NCI-H2227 (cell line): ENCODE measurements at regions not wholly inside any gene's neighbourhood (a gene's known extent, or its start where the extent isn't known, plus 50 kb on each side); places are given as distances from the start of the nearest gene placed in this dataset.
A peak's percentile ranks its signal among the peaks of the same experiment; 100 is the strongest.

Source experiments
- DNase-seq: peaks from one replicate; lab custom pipeline; 2025; ENCODE audit not compliant: unreplicated experiment; lab: John Stamatoyannopoulos, UW

GRCh38 chr15:61499376-61499775, 270.3 kb upstream of the RORA start:
- no peak for DNase-seq

- no peak for DNase-seq
These were observed 260.5 kb upstream of the RORA start for GRCh38 chr15:61489571-61489970.

DNA sequence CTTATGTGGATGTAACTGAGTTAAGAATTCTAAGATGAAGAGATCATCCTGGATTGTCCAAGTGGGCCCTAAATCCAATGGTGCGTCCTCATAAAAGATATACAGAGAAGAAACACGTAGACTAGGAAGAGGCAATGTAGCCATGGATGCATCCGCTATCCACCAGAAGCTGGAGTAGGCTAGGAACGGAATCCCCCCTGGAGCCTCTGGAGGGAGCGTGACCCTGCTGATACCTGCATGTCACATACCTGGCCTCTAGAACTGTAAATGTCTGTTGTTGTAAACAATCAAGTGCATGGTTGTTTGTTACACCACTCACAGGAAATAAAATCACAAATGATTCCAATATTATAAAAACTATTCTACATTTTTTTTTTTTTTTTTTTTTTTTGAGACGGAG, 254.5 kb upstream of the RORA start:
- DNase-seq = no peak

DNA sequence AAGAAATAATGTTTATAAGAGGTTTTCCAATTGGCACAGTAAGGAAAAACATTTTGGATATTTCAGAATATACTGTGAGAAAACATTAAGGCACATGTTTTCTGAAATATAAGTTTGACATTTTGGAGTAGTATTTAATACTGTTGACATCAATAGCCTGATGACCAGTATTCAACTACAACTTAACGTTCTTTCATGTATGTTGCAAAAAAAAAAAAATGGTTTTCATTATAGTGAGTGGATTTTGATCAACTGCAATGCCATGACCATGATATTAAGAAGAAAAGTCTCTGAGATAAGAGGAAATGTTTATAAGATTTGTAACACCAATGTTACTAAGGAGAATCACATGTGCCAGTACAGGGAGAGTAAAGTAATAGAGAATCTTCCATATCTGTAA, 252.8 kb upstream of the RORA start:
- DNase-seq = no peak

DNA sequence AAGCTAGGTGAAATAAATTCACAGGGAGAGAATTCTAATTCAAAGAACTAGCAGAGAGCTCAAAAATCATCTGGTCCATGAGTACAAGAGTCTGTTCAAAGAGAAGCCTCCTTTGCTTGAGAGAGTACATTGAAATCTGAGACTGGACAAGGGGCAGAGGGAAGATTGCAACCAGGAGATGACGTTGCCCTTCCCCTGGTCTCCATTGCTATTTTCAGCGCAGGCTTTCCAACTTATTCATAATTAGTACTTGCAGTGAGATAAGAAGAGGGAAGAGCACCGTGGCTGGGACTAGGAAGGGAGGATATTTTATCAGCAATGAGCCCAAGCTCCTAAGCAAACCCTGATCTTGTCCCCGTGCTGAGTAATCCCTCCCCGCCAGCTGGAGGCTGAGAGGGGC, 251.8 kb upstream of the RORA start:
- DNase-seq = peak; percentile 2

GRCh38 chr15:61480295-61480694, 251.2 kb upstream of the RORA start:
- DNase-seq = no peak

DNA sequence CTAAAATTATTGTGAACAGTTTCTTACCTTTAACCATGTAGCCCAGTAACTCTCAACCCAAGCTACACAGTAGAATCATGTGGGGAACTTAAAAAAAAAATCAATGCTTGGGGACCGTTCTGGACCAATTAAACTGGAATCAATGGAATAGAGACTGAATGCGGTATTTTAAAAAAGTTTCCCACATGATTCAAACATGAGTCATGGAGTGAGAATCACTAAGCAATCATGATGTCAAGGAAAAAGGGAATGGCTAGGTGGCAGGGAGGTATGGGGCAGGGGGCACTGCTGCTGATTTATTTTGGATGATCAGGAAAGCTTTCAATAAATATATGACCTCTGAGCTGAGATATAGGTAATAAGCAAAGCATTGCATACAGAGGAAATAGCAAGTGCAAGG, 250.5 kb upstream of the RORA start:
- DNase-seq = no peak

- no peak for DNase-seq
These were observed 247.6 kb upstream of the RORA start for GRCh38 chr15:61476741-61477140.

GRCh38 chr15:61474796-61475195, 245.7 kb upstream of the RORA start:
- DNase-seq = no peak

GRCh38 chr15:61467823-61468222, 238.7 kb upstream of the RORA start:
- no peak for DNase-seq

DNA sequence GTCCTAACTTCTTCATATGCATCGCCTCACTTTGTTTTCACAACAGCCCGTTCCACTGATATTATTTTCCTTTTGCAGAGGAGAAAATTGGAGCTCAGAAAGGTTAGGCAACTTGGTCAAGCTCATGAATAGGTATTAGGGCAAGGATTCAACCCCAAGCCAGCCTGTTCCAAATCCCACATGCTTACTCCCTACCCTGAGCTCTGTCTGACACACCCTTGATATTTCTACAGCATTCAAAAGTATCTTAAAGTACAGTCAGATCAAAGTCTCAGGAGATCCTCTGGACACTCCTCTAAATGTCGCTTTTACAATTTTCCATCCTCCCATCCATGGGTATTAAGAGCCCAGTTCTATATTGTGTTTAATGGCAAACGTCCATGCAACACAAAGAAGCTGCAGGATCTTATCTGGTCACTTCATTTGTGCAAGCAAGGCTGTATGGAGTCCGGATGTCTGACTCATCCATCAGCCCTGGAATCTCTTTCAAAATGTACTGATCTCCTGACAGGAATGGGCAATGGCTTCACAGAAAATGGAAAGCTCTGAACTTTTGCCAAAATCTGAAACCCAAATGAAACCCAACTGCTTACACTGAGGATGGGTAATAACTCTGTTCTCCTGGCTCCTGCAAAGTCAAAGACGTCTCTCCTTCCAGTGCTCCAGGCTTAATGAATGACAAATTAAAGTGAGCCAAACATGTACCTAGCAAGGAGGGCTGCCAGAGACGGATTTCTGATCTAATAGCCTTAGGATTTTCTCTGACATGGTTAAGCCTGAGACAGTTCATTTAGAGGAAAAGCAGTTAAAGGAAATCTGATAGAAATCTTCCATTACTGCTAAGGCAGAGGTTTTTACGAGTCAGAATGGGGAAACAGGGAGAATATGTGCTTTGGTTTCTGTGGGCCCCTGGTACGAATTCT, 230.9 kb upstream of the RORA start:
- DNase-seq = no peak

- no peak for DNase-seq
These were observed 228.1 kb upstream of the RORA start for GRCh38 chr15:61457050-61457733.

GRCh38 chr15:61449186-61449702, 220.1 kb upstream of the RORA start:
- no peak for DNase-seq

DNA sequence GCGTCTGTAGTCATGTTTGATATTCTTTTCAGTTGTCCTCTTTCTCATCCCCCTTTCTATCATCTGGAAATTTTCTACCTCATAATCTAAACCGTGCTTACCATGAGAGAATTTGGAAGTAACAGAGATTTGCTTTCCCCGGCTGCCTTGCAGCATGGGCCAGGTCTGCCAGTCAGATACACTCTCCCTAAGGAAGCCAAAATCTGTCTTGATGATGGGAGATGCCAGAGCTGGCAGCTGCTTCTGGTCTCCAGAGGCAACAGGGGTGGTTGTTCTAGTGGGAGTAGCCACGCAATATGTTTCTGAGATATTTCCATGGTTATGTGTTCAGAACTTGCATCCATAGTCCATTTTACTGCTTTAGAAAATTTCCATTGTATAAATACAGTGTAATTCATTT, 218.9 kb upstream of the RORA start:
- no peak for DNase-seq

GRCh38 chr15:61444585-61444984, 215.5 kb upstream of the RORA start:
- no peak for DNase-seq

GRCh38 chr15:61442821-61443220, 213.7 kb upstream of the RORA start:
- DNase-seq = no peak

DNA sequence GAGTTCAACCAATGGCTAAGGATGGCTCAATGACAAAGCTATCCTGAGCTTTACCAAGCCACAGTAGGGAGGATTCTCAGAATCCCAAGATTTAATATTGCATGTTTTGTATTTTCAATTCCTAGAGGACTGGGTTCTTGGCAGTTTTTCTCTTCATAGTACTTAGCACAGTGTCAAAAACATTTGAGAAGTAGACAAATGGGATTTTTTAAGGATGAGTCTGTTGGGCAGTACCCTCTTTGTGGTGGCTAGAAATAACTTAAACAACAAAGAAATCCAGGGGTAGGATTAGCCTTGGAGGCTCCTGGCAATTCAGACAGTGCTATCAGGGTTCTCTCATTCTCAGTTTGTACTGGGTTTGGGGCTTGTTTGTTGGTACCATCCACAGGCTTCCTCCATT, 212.8 kb upstream of the RORA start:
- DNase-seq = no peak

DNA sequence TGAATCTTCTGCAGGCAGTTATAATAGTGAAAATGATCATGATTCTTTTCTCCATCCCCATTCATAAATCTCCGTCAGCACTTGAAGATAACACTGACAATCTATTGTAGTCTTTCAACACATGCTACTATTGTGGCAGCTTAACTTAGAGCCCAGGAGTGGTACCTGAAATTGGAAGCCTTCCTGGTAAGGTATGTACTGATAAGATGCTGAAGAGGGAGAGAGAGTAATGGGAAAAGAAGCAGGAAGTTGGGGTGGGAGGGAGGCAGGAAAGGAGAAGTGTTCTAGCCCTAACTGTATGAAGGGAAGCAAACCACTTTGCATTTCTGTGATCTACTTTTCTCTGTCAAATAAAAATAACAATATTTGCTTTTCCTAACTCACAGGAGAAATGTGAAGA, 197.4 kb upstream of the RORA start:
- DNase-seq = no peak

DNA sequence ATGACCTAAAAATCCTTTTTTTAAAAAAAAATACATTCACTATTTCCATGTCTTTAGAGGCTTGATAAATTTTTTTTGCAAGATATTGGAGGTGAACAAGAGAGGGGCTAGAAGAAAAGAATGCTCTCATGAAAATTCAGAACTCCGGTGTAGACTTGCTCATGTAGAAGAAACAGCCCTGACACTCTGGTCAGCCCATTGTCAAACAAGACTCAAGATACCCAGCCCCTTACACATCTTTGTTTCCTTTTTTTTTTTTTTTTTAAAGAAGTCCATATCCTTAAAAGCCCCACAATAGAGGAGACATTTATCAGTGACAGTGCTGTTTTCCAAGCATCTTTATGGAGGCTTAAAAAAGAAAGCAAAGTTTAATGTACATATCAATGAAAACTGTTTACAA, 196.8 kb upstream of the RORA start:
- DNase-seq = no peak

DNA sequence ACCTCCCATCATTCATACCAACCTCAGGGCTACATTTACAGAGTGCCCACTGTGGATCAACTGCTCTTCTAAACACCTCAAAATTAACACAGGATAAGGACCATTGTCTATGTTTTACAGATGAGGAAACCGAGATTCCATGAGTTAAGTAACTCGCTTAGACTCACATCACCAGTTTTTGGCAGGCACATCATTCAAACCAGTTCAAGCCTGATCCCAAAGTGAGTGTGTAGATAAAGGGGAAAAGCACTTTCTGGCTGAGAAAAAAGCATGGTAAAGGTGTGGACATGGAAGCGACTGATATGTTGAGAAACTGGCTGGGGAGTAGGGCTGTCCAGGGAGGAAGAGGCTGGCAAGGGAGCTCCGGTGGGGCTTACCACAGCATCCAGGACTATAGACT, 193.7 kb upstream of the RORA start:
- no peak for DNase-seq

GRCh38 chr15:61421938-61422337, 192.8 kb upstream of the RORA start:
- DNase-seq = no peak

DNA sequence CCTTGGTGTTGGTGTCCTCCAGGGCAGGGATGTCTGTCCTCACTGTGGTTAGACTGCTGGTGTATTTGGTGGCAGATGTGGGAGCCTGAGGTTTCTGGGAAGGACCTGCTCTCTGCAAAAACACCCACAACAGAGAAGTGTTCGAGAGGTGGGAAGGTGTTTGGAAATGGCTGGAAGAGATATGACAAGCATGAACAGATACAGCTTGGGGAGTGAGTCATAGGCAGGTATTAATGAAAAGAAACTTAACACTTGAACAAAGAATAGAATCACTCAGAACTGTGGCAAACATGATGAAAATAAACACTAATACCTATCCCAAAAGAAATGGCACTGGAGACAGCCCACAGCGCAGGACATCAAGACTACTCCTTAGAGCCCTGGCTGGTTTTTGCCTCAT, 192.4 kb upstream of the RORA start:
- DNase-seq = no peak
